ENCODE measurements at regions not wholly inside any gene's neighbourhood (a gene's known extent, or its start where the extent isn't known, plus 50 kb on each side); places are given as distances from the start of the nearest gene placed in this dataset.

- Histone ChIP-seq H3K9me2 (replicated peaks; ENCODE audit: control insufficient read depth, low read length) (no peaks in the 10 kb centered on the region), H3K27me3 (ENCODE audit: control insufficient read depth, low read length) (peaks cover 7% of the 10 kb centered on the region), H3K4me3 (ENCODE audit: low read length) (no peak overlapping the region), H4K20me1 (ENCODE audit: control insufficient read depth, insufficient read depth, low read depth, low read length) (no peaks in the 10 kb centered on the region), H3K9me3 (ENCODE audit: control insufficient read depth, insufficient read depth, low read length) (no peaks in the 10 kb centered on the region), H3K79me2 (ENCODE audit: control insufficient read depth, low read length) (no peaks in the 10 kb centered on the region), H3K36me3 (ENCODE audit: control insufficient read depth, low read length) (no peaks in the 10 kb centered on the region), H3K4me1 (ENCODE audit: control insufficient read depth, low read length) (peaks cover 12% of the 10 kb centered on the region), H3F3A (ENCODE audit: control insufficient read depth, insufficient read depth) (no peaks in the 10 kb centered on the region), H3K4me2 (ENCODE audit: low read length) (no peak overlapping the region), H3K27ac (ENCODE audit: low read depth, low read length) (no peak overlapping the region)
- TF ChIP-seq EZH2phosphoT487 (IDR thresholded peaks at IDR 0.05; ENCODE audit: borderline replicate concordance, low read length) (no peak), CTCF (IDR thresholded peaks at IDR 0.05; ENCODE audit: low read depth, low read length, poor library complexity, severe bottlenecking) (no peak)
Observed at GRCh38 chr6:40799296-40800140, 212.4 kb upstream of the LRFN2 start.

DNA sequence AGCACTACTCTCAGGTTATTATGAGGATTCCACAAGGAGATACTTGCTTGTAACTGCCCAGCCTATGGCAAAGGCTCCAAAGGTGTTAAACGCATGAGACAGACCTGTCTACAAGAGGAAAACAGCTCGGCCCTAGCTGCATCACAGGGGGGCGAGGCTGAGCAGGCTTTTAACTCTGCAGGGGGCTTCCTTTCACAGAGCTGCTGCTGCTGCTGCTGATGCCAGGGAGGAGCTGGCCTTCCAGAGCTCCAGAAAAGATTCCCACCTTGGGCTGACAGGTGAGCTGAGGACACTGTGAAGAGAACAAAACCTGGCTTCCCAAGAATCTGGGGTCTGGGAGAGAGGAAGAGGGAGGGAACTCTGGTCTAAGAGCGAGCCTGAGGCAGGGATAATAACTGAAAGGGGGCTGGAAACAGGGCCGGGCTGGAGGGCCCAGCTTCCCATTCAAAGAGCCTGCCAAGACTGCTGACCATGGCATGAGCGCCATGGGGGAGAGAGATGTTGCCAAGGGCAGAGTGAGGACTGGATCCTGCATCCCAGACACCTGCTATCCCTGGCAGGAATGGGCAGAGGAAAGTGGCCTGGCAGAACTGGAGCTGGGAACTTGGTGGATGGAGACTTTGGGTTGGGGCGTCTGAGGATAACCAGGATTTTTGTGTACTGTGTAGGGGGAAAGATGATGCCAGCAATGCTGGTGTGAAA, 211.1 kb upstream of the LRFN2 start:
- Histone ChIP-seq H3K27me3 (ENCODE audit: control insufficient read depth, low read length) (peaks cover 13% of the 10 kb centered on the region), H4K20me1 (ENCODE audit: control insufficient read depth, insufficient read depth, low read depth, low read length) (no peaks in the 10 kb centered on the region), H3K27ac (ENCODE audit: low read depth, low read length) (no peak overlapping the region), H3K36me3 (ENCODE audit: control insufficient read depth, low read length) (no peaks in the 10 kb centered on the region), H3K4me1 (ENCODE audit: control insufficient read depth, low read length) (no peaks in the 10 kb centered on the region), H3K4me3 (ENCODE audit: low read length) (no peak overlapping the region), H3F3A (ENCODE audit: control insufficient read depth, insufficient read depth) (no peaks in the 10 kb centered on the region), H3K79me2 (ENCODE audit: control insufficient read depth, low read length) (no peaks in the 10 kb centered on the region), H3K4me2 (ENCODE audit: low read length) (no peak overlapping the region), H3K9me2 (replicated peaks; ENCODE audit: control insufficient read depth, low read length) (no peaks in the 10 kb centered on the region), H3K9me3 (ENCODE audit: control insufficient read depth, insufficient read depth, low read length) (no peaks in the 10 kb centered on the region)
- no peak for TF ChIP-seq CTCF (IDR thresholded peaks at IDR 0.05; ENCODE audit: low read depth, low read length, poor library complexity, severe bottlenecking)
- no peak for TF ChIP-seq EZH2phosphoT487 (IDR thresholded peaks at IDR 0.05; ENCODE audit: borderline replicate concordance, low read length)

DNA sequence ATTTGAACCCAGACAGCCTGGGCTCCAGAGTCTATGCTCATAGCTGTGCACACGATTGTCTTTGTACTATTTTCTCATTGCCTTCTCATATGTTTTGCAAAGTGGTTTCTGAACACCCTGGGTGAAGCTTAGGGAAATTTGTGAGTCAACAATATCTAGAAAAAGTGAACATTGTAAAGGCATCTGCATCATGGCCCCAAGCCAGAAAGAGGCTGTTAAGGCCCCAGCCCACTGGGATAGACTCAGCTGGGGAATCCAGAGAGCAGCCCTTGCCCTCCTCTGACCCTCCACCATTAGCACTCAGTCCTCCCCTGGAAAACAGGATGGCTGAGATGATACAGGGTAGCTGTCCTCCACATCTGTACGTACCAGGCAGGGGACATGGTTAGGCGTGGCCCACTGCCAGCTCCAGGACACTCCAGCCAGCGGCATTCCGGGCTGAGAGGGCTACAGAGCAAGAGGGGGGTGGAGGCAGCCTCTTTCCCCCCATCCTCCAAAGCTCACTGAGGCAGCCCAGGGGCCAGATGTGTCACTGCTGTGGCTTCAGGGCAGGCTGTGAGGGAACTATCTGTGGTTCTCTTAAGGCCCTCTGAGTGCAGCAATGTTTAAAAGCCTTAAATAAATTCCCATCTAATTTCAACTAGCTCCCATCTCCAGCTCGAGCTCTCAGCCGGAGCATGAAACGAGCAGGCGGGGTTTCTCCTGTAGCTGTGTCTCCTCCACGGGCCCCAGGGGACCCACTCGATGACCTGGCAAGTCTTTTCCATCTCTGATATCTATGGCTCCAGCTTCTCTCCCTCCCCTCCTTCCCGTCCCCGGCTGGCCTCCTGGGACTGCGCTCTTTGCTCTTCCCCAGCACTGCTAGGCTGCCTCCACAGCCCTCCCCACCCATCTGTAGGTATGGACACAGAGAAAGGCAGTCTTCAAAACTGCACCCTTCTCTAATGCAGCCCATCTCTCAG, 209.4 kb upstream of the LRFN2 start:
- H3K9me2 ChIP-seq (replicated peaks; ENCODE audit: control insufficient read depth, low read length), result no peaks in the 10 kb centered on the region
- H3K4me3 ChIP-seq (ENCODE audit: low read length), result no peak overlapping the region
- H3F3A ChIP-seq (ENCODE audit: control insufficient read depth, insufficient read depth), result no peaks in the 10 kb centered on the region
- TF ChIP-seq EZH2phosphoT487 (IDR thresholded peaks at IDR 0.05; ENCODE audit: borderline replicate concordance, low read length), result no peak
- no peak for TF ChIP-seq CTCF (IDR thresholded peaks at IDR 0.05; ENCODE audit: low read depth, low read length, poor library complexity, severe bottlenecking)
- H3K27me3 ChIP-seq (ENCODE audit: control insufficient read depth, low read length), result peaks cover 18% of the 10 kb centered on the region
- H3K27ac ChIP-seq (ENCODE audit: low read depth, low read length), result no peak overlapping the region
- no peaks in the 10 kb centered on the region for H3K4me1 ChIP-seq (ENCODE audit: control insufficient read depth, low read length)
- no peaks in the 10 kb centered on the region for H4K20me1 ChIP-seq (ENCODE audit: control insufficient read depth, insufficient read depth, low read depth, low read length)
- H3K79me2 ChIP-seq (ENCODE audit: control insufficient read depth, low read length), result no peaks in the 10 kb centered on the region
- H3K36me3 ChIP-seq (ENCODE audit: control insufficient read depth, low read length), result no peaks in the 10 kb centered on the region
- no peak overlapping the region for H3K4me2 ChIP-seq (ENCODE audit: low read length)
- no peaks in the 10 kb centered on the region for H3K9me3 ChIP-seq (ENCODE audit: control insufficient read depth, insufficient read depth, low read length)

Measured in DOHH2 (cell line).